Frontal cortex (tissue), 3 donors: ENCODE measurements at regions not wholly inside any gene's neighbourhood (a gene's known extent, or its start where the extent isn't known, plus 50 kb on each side); places are given as distances from the start of the nearest gene placed in this dataset.
A peak's percentile ranks its signal among the peaks of the same experiment; 100 is the strongest.

ENCODE experiments used
- DNase-seq, 2 donors: peaks; one replicate each; pipeline ENCODE4 v3.0.0; 2012; ENCODE audit warnings: low spot score in 2 of 2
- FAIRE-seq: peaks from 2 replicates; lab custom pipeline; 2012; peaks lifted over from hg19 to GRCh38; lab: Jason Lieb, UNC
- donor health status: control.
- donor health status: control.
- donor health status: control.

GRCh38 chr5:82399111-82399510 lies 121.0 kb upstream of the RPS23 start:
- no peak for FAIRE-seq
- DNase-seq: no peak

DNA sequence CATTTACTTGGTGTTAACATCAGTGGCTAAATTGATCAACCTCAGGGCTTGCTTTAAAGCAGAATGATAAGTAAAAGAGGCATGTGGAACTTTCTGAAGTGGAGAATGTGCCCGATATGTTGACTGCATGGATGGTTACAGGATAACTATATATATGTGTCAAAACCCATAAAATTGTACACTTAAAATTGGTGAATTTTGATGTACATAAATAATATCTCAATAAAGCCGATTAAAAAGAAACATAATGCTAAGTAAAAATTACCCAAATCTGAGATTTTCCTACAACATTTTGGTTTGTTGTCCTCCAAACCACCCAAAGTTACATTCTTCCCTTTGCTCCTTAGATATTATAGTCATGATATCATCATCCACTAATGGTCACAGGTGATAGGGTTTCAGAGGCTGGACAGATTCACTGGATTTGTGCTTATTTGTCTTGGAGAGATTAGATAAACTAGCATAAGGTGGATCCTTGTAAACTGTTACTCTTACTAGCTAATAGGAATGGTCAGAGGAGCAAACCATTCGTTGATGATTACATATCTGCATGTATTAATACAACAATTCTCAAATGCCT lies 119.7 kb upstream of the RPS23 start:
- FAIRE-seq (no peak), DNase-seq (no peak)

DNA sequence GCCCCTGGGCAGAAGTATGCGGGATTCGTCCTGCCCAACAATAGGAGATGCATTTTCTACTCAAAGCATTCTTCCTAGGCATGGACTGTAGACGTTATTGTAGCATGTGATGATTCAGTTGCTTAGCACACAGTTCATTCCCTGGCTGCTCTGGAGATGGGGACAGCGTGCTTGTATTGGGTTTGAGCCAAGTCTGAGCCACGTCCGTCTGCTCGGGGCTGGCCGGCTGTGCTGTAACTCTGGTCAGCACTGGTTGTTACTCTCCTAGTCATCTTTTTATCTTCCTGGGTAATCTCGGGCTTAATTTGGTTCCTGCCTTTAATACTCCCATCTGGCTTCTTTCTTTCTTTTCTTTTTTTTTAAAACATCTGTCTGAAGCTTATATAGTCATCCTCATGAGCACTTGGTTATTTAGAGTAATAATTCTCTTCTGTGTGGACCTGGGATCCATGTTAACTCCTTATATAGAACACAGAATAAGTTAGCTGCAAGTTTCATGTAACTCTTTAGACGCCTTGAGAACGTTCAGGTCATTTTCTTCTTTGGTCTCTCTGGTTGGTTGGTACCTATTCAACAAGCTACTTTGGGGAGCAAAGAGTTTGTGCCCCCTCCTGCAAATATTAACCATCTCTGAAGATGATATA lies 118.8 kb upstream of the RPS23 start:
- DNase-seq (peak in 1 of 2 donors; percentile 23), FAIRE-seq (no peak)

GRCh38 chr5:82396396-82396795 lies 118.2 kb upstream of the RPS23 start:
- no peak for FAIRE-seq
- DNase-seq: no peak

DNA sequence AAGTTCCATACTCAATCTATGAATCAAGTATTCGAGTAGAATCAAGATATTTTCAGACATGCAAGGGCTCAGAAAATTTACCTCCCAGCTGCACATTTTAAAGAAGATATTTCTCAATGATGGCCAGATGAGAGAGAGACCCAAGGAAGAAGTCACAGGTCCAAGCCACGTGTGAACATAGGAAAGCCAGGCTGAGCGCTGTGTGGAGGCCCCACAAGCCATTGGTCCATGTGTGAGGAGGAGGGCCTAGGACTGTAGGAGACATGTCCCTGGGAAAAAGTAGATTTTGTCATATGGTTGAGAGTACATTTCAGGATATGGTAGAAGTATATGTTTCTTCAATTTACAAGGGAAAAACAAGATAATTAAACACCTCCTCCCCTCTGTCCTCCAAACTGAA lies 115.8 kb upstream of the RPS23 start:
- FAIRE-seq: no peak
- no peak for DNase-seq

DNA sequence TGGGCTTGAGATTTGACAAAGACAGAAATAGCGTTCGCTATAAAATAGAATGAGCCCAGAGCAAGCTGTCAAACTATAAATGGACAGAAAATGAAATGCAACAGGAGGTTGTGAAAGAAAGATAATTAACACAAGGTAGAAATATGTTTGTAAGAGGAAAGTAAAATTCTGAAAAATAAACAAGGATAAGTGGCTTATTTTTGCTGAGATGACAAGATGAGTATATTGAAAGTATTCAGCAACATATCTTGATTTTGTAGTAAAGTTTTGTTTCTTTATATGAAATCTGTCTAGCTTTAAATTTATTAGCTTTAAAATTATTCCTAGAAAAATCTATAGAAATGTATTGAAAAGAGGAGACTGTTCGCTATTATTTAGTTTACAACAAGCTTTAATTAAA lies 111.9 kb upstream of the RPS23 start:
- FAIRE-seq: no peak
- no peak for DNase-seq

- no peak for DNase-seq
- no peak for FAIRE-seq
These were observed 111.2 kb upstream of the RPS23 start for GRCh38 chr5:82389347-82389746.

- no peak for DNase-seq
- no peak for FAIRE-seq
These were observed 110.0 kb upstream of the RPS23 start for GRCh38 chr5:82388181-82388580.

DNA sequence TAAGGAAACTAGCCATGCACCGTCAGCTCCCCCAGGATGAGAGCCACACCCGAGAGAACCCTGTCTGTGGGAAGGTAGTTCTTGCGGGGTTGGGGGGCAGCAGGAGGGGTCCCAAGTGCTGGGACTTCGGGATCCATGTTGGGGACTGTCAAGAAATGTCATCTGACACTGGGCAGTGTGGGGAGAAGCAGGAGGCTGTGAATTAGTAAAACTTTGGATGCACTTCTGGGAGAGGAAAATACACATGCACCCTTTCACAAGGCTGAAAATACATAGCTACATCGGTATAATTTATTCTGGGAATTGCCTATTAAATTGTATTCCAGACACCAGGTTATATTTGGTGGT lies 109.6 kb upstream of the RPS23 start:
- FAIRE-seq: no peak
- no peak for DNase-seq

DNA sequence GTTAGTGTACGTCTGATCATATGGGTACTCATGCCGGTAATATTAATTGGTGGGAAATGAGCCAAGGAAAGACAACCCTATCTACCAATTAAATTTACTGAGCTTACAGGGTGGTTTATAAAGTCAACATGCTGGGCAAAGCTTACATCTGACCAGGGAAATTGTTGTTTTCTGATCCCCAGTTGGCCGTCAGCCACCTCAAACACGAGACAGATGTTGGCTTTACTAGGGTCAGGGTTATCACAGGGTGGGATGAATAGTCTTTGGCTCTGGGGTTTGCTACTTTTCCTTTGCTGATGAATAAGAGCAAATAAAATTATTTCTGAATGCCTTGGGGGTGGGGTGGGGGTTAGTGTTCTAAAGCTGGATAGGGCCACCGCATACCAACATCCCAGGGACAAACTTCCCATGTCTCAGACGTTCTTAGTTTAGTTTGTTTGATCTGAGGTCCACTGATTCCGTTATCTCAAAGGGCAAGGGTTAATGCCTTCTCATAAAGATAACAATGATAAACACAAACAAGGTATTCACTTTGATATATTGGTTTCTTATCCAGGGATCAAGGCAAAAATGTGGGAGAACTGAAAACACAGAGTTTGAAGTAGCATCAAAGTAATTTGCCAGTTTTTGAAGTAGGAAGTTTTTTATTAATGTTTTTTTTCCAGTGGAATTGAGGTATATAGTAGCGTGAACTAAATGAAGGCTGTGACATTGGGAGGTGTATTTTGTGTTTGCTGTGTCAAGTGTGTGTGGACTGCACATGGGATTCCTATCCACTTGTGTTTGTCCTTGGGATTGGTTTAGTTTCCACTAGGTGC lies 109.1 kb upstream of the RPS23 start:
- FAIRE-seq: no peak
- no peak for DNase-seq

DNA sequence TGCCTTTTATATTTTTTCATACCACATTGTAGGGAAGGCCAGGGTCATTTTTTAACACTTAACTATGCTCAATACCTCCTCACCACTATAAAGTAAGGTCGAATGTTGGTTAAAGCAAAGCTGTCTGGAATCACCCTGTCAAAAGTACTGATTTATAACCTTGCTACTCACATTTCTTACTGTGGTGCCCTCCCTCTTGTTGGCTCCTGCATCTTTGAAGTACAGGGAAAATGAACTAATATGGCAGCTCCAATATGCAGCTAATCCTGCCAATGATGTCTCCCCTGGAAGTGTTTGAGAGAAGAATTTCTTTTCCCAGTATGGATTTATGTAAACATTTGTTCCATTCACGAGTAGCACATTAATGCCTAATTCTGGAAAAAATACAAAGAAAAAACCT lies 108.4 kb upstream of the RPS23 start:
- no peak for FAIRE-seq
- DNase-seq: no peak

- no peak for FAIRE-seq
- DNase-seq: no peak
These were observed 106.0 kb upstream of the RPS23 start for GRCh38 chr5:82384034-82384750.

DNA sequence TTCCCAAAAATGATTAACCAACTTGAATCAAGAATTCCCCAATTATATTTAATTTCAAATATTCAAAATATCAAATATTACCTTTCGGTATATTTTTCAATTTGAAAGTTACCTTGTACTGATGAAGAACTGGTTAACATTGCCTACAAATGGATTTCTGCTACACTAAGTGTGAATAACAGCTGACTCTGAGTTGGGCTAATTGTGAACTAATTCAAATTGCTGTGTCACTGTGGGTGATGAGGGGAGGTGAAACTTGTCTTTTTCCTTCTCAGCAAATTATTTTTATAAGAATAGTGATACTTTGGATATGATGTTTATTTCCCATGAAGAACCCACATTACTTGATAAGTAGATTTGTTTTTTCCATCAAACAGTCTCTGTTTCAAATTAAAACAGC lies 103.4 kb upstream of the RPS23 start:
- FAIRE-seq (no peak), DNase-seq (no peak)

GRCh38 chr5:82376307-82376706 lies 98.2 kb upstream of the RPS23 start:
- no peak for FAIRE-seq
- DNase-seq: no peak

- no peak for FAIRE-seq
- no peak for DNase-seq
These were observed 97.5 kb upstream of the RPS23 start for GRCh38 chr5:82375488-82376244.

DNA sequence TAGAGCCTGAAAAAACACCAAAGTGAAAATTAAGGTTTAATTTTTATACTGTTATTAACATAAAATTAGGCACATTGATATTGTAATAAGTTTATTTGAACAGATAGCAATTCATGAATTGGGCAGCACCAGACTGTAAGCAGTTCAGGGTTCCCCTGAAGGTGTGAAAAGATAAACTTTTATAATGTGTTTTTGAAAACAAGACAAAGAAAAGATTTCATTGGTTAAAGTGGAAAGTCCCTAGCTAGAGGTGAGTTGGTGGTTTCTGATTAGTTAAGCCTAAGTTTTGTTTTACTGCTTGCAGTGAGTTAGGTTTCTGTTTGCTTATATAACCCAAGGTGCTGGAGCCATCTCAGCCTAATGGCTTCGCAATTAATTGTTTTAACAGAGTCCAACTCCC lies 96.5 kb upstream of the RPS23 start:
- no peak for DNase-seq
- no peak for FAIRE-seq

GRCh38 chr5:82367930-82368329 lies 89.8 kb upstream of the RPS23 start:
- DNase-seq (no peak), FAIRE-seq (no peak)

- DNase-seq (no peak), FAIRE-seq (no peak)
These were observed 87.6 kb upstream of the RPS23 start for GRCh38 chr5:82365744-82366228.

- no peak for DNase-seq
- FAIRE-seq: no peak
These were observed 86.9 kb upstream of the RPS23 start for GRCh38 chr5:82365026-82365425.

DNA sequence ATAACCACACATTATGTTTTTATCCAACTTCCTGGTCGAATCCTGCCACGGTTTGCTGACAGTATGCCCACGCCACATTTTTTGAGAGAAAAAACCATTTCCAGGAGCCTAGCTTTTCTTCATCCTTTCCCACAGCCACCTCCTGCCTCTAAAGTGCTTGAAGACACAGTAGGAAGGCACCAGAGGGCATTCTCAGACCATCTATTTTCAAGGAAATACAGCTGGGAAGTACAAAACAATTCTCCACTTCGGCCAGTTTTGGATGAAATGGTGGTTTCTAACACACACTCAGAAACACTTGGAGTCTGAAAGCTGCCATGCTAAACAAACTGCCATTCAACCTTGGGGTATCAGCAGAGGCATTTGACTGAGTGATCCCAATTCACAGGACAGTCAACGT lies 86.3 kb upstream of the RPS23 start:
- no peak for FAIRE-seq

More for the DNA sequence above, 86.3 kb upstream of the RPS23 start:
- DNase-seq: peak in 1 of 2 donors; percentile 38
